ENCODE measurements at regions not wholly inside any gene's neighbourhood (a gene's known extent, or its start where the extent isn't known, plus 50 kb on each side); places are given as distances from the start of the nearest gene placed in this dataset.

- Histone ChIP-seq H3K4me3 (ENCODE audit: low read depth, low read length) (no peak overlapping the region), H3K9ac (ENCODE audit: low read depth, low read length) (no peak overlapping the region), H3K9me3 (ENCODE audit: control insufficient read depth, insufficient read depth, low read length) (no peaks in the 10 kb centered on the region), H3K4me1 (ENCODE audit: control insufficient read depth, insufficient read depth, low read length) (no peaks in the 10 kb centered on the region), H3K27me3 (ENCODE audit: control insufficient read depth, insufficient read depth, low read length) (no peaks in the 10 kb centered on the region), H3K36me3 (ENCODE audit: control insufficient read depth, insufficient read depth, low read length) (no peaks in the 10 kb centered on the region)
Measured at GRCh38 chr6:145497006-145497405, 238.3 kb downstream of the EPM2A start.

- Histone ChIP-seq H3K27me3 (ENCODE audit: control insufficient read depth, insufficient read depth, low read length) (no peaks in the 10 kb centered on the region), H3K36me3 (ENCODE audit: control insufficient read depth, insufficient read depth, low read length) (no peaks in the 10 kb centered on the region), H3K9me3 (ENCODE audit: control insufficient read depth, insufficient read depth, low read length) (no peaks in the 10 kb centered on the region), H3K9ac (ENCODE audit: low read depth, low read length) (no peak overlapping the region), H3K4me1 (ENCODE audit: control insufficient read depth, insufficient read depth, low read length) (no peaks in the 10 kb centered on the region), H3K4me3 (ENCODE audit: low read depth, low read length) (no peak overlapping the region)
Measured at GRCh38 chr6:145498425-145498824, 236.9 kb downstream of the EPM2A start.

GRCh38 chr6:145502416-145502815 lies 232.9 kb downstream of the EPM2A start:
- Histone ChIP-seq H3K27me3 (ENCODE audit: control insufficient read depth, insufficient read depth, low read length) (no peaks in the 10 kb centered on the region), H3K4me1 (ENCODE audit: control insufficient read depth, insufficient read depth, low read length) (no peaks in the 10 kb centered on the region), H3K9me3 (ENCODE audit: control insufficient read depth, insufficient read depth, low read length) (no peaks in the 10 kb centered on the region), H3K4me3 (ENCODE audit: low read depth, low read length) (no peak overlapping the region), H3K36me3 (ENCODE audit: control insufficient read depth, insufficient read depth, low read length) (no peaks in the 10 kb centered on the region), H3K9ac (ENCODE audit: low read depth, low read length) (no peak overlapping the region)

- no peak overlapping the region for H3K9ac ChIP-seq (ENCODE audit: low read depth, low read length)
Measured at GRCh38 chr6:145506136-145506535, 229.2 kb downstream of the EPM2A start.

GRCh38 chr6:145506565-145506964 lies 228.8 kb downstream of the EPM2A start:
- peaks cover 2% of the 10 kb centered on the region for H3K4me1 ChIP-seq (ENCODE audit: control insufficient read depth, insufficient read depth, low read length)
- no peaks in the 10 kb centered on the region for H3K27me3 ChIP-seq (ENCODE audit: control insufficient read depth, insufficient read depth, low read length)
- no peak overlapping the region for H3K9ac ChIP-seq (ENCODE audit: low read depth, low read length)
- no peaks in the 10 kb centered on the region for H3K9me3 ChIP-seq (ENCODE audit: control insufficient read depth, insufficient read depth, low read length)
- H3K36me3 ChIP-seq (ENCODE audit: control insufficient read depth, insufficient read depth, low read length): no peaks in the 10 kb centered on the region
- no peak overlapping the region for H3K4me3 ChIP-seq (ENCODE audit: low read depth, low read length)

More at GRCh38 chr6:145506136-145506535, 229.2 kb downstream of the EPM2A start:
- no peaks in the 10 kb centered on the region for H3K36me3 ChIP-seq (ENCODE audit: control insufficient read depth, insufficient read depth, low read length)
- H3K9me3 ChIP-seq (ENCODE audit: control insufficient read depth, insufficient read depth, low read length): no peaks in the 10 kb centered on the region
- no peaks in the 10 kb centered on the region for H3K27me3 ChIP-seq (ENCODE audit: control insufficient read depth, insufficient read depth, low read length)
- H3K4me3 ChIP-seq (ENCODE audit: low read depth, low read length): no peak overlapping the region
- peaks cover 2% of the 10 kb centered on the region for H3K4me1 ChIP-seq (ENCODE audit: control insufficient read depth, insufficient read depth, low read length)

- Histone ChIP-seq H3K27me3 (ENCODE audit: control insufficient read depth, insufficient read depth, low read length) (no peaks in the 10 kb centered on the region), H3K4me3 (ENCODE audit: low read depth, low read length) (no peak overlapping the region), H3K36me3 (ENCODE audit: control insufficient read depth, insufficient read depth, low read length) (no peaks in the 10 kb centered on the region), H3K4me1 (ENCODE audit: control insufficient read depth, insufficient read depth, low read length) (peaks cover 2% of the 10 kb centered on the region), H3K9me3 (ENCODE audit: control insufficient read depth, insufficient read depth, low read length) (no peaks in the 10 kb centered on the region), H3K9ac (ENCODE audit: low read depth, low read length) (no peak overlapping the region)
Measured at GRCh38 chr6:145507239-145507638, 228.1 kb downstream of the EPM2A start.

- H3K4me3 ChIP-seq (ENCODE audit: low read depth, low read length): no peak overlapping the region
- H3K4me1 ChIP-seq (ENCODE audit: control insufficient read depth, insufficient read depth, low read length): peaks cover 2% of the 10 kb centered on the region
- H3K36me3 ChIP-seq (ENCODE audit: control insufficient read depth, insufficient read depth, low read length): no peaks in the 10 kb centered on the region
- no peaks in the 10 kb centered on the region for H3K27me3 ChIP-seq (ENCODE audit: control insufficient read depth, insufficient read depth, low read length)
- no peak overlapping the region for H3K9ac ChIP-seq (ENCODE audit: low read depth, low read length)
- no peaks in the 10 kb centered on the region for H3K9me3 ChIP-seq (ENCODE audit: control insufficient read depth, insufficient read depth, low read length)
Measured at GRCh38 chr6:145508107-145508506, 227.2 kb downstream of the EPM2A start.

GRCh38 chr6:145517492-145517891 lies 217.8 kb downstream of the EPM2A start:
- Histone ChIP-seq H3K4me1 (ENCODE audit: control insufficient read depth, insufficient read depth, low read length) (no peaks in the 10 kb centered on the region), H3K9me3 (ENCODE audit: control insufficient read depth, insufficient read depth, low read length) (no peaks in the 10 kb centered on the region), H3K27me3 (ENCODE audit: control insufficient read depth, insufficient read depth, low read length) (peaks cover under 1% of the 10 kb centered on the region), H3K36me3 (ENCODE audit: control insufficient read depth, insufficient read depth, low read length) (no peaks in the 10 kb centered on the region), H3K4me3 (ENCODE audit: low read depth, low read length) (no peak overlapping the region), H3K9ac (ENCODE audit: low read depth, low read length) (no peak overlapping the region)

GRCh38 chr6:145525038-145525437 lies 210.3 kb downstream of the EPM2A start:
- Histone ChIP-seq H3K9me3 (ENCODE audit: control insufficient read depth, insufficient read depth, low read length) (no peaks in the 10 kb centered on the region), H3K27me3 (ENCODE audit: control insufficient read depth, insufficient read depth, low read length) (peaks cover 49% of the 10 kb centered on the region), H3K4me1 (ENCODE audit: control insufficient read depth, insufficient read depth, low read length) (peaks cover 2% of the 10 kb centered on the region), H3K36me3 (ENCODE audit: control insufficient read depth, insufficient read depth, low read length) (no peaks in the 10 kb centered on the region), H3K9ac (ENCODE audit: low read depth, low read length) (no peak overlapping the region), H3K4me3 (ENCODE audit: low read depth, low read length) (no peak overlapping the region)

- Histone ChIP-seq H3K4me1 (ENCODE audit: control insufficient read depth, insufficient read depth, low read length) (peaks cover 28% of the 10 kb centered on the region), H3K27me3 (ENCODE audit: control insufficient read depth, insufficient read depth, low read length) (peaks cover 90% of the 10 kb centered on the region), H3K9ac (ENCODE audit: low read depth, low read length) (no peak overlapping the region), H3K9me3 (ENCODE audit: control insufficient read depth, insufficient read depth, low read length) (no peaks in the 10 kb centered on the region), H3K36me3 (ENCODE audit: control insufficient read depth, insufficient read depth, low read length) (no peaks in the 10 kb centered on the region), H3K4me3 (ENCODE audit: low read depth, low read length) (no peak overlapping the region)
Measured at GRCh38 chr6:145529582-145529981, 205.7 kb downstream of the EPM2A start.

GRCh38 chr6:145530454-145530853 lies 204.9 kb downstream of the EPM2A start:
- Histone ChIP-seq H3K27me3 (ENCODE audit: control insufficient read depth, insufficient read depth, low read length) (peaks cover 95% of the 10 kb centered on the region), H3K36me3 (ENCODE audit: control insufficient read depth, insufficient read depth, low read length) (no peaks in the 10 kb centered on the region), H3K9ac (ENCODE audit: low read depth, low read length) (no peak overlapping the region), H3K4me3 (ENCODE audit: low read depth, low read length) (no peak overlapping the region), H3K4me1 (ENCODE audit: control insufficient read depth, insufficient read depth, low read length) (peaks cover 28% of the 10 kb centered on the region), H3K9me3 (ENCODE audit: control insufficient read depth, insufficient read depth, low read length) (no peaks in the 10 kb centered on the region)

GRCh38 chr6:145531032-145531431 lies 204.3 kb downstream of the EPM2A start:
- H3K27me3 ChIP-seq (ENCODE audit: control insufficient read depth, insufficient read depth, low read length): peaks cover 97% of the 10 kb centered on the region
- no peak overlapping the region for H3K9ac ChIP-seq (ENCODE audit: low read depth, low read length)
- no peaks in the 10 kb centered on the region for H3K9me3 ChIP-seq (ENCODE audit: control insufficient read depth, insufficient read depth, low read length)
- no peak overlapping the region for H3K4me3 ChIP-seq (ENCODE audit: low read depth, low read length)
- peaks cover 28% of the 10 kb centered on the region for H3K4me1 ChIP-seq (ENCODE audit: control insufficient read depth, insufficient read depth, low read length)
- no peaks in the 10 kb centered on the region for H3K36me3 ChIP-seq (ENCODE audit: control insufficient read depth, insufficient read depth, low read length)

- Histone ChIP-seq H3K4me3 (ENCODE audit: low read depth, low read length) (peak overlapping the region; percentile 23), H3K9ac (ENCODE audit: low read depth, low read length) (no peak overlapping the region), H3K27me3 (ENCODE audit: control insufficient read depth, insufficient read depth, low read length) (peaks cover 92% of the 10 kb centered on the region), H3K36me3 (ENCODE audit: control insufficient read depth, insufficient read depth, low read length) (no peaks in the 10 kb centered on the region), H3K4me1 (ENCODE audit: control insufficient read depth, insufficient read depth, low read length) (peaks cover 28% of the 10 kb centered on the region), H3K9me3 (ENCODE audit: control insufficient read depth, insufficient read depth, low read length) (no peaks in the 10 kb centered on the region)
Measured at GRCh38 chr6:145531822-145532221, 203.5 kb downstream of the EPM2A start.
